ENCODE measurements at regions not wholly inside any gene's neighbourhood (a gene's known extent, or its start where the extent isn't known, plus 50 kb on each side); places are given as distances from the start of the nearest gene placed in this dataset.
"Not testable (repeated sequence)": the region's sequence is repeated elsewhere in the genome, so short reads cannot be mapped to it uniquely, and the experiment has no call there.

DNA sequence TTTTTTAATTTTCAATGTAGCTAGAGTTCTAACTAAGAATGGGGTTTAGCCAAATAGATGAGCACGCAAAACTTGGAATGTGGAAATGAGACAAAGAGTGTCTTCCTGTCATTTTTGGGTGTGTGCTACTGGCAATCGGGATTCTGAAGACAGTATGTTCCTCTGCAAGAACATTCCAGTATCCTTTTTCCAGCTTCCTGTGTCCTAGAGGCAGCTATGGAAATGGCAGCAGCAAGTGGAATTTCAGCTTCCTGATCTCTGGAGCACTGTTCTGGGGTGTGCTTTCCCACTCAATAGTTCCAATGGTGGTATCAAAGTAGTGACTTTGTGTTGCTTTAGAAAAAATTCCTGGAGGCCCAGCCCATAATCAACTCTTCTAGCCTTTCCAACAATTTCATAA lies 642.9 kb upstream of the KCNMB2 start:
- DNase-seq (ENCODE audit: low read depth, low spot score) = no peak

DNA sequence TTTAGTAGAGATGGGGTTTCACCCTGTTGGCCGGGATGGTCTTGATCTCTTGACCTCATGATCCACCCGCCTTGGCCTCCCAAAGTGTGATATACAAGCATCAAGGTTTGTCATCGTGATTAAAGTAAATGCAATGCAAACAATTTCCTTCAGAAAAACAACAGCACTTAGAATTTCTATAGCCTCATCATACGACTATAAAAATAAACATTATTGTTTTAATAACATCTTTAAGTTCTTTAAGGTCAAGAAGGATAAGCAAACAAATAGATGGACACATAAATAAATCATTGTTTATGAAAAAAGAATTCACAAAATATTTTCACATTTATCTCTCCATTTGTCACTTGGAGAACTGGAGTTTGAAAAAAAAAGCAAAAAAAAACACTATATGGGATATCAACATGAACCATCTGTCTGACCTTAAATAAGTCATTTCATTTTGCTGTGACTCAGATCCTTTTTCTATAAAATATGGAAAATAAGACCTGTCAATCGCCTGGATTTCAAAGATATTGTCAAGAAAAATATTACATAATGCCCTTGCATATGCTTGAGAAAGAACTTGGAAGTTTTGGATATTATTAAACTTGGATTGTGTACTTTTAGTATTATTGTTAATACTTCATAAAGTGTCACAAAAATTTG lies 642.0 kb upstream of the KCNMB2 start:
- DNase-seq (ENCODE audit: low read depth, low spot score) = no peak

DNA sequence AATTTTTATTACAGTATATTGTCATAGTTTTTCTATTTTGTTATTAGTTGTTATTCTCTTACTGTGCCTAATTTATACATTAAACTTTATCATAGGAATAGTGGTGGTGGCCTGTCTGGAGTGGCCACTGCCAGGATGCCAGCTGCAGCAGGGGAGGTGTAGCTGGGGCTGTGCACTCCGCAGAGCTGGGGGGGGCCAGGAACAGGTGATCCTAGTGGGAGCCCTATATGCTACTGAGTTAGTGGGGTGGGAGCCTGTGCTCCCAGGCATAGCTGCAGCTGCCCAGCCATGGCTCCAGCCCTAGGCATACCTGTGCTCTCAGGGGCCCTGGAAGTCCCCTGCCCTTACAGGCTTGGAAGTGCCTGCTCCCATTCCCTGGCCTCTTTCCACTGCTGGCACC lies 638.1 kb upstream of the KCNMB2 start:
- no peak for DNase-seq (ENCODE audit: low read depth, low spot score)

DNA sequence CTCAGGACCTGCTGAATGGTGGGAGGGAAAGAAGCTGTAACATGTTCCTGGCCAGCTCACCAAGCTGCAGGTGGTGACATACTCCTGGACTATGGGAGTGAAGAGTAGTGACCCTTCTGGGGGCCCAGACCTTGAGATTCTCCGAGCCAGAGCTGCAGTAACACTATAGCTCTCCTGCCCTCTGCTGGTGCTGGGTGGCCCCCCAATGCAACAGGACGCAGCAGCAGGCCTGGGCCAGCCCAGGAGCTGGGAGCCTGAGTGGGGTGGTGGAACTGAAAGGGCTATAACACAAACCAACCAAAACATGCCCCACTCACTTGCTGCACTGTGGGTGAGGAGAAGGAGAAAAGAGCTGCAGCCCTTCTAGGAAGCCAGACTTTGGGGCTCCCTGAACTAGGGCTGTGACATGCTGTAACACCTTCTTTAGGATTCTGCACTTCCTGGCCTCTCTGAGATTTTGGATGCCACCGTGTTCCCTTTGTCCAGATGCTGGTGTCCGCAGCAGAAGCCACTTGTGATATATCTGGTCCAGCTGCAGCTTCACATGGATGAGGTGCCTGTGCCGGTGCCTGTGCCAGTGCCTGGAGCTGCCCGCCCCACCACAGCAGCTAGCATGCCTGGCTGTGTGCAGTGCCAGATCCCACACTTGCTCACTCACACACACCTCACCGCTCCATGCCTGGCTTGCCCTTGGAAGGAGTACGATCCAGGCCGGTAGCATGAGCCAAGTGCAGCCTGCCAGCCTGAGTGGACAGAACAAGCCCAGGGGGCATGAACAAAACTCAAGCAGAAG lies 636.8 kb upstream of the KCNMB2 start:
- no peak for DNase-seq (ENCODE audit: low read depth, low spot score)

DNA sequence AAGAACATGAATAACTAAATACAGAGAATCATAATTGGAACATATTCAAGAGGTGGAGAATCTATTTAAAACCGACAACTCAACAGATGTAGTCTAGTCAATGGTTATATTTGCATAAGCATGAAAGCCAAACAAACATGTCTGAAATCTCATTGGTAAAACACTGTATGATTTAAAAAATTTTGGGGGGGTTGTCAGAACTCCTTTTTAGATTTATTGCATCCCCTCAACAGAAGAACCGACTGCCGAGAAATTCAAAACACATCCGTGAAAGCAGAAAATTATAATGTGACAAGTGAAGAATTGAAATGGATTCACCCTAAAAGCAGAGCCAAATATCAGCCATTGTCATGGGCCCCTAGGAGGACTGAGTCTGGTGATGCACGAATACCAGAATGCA lies 633.4 kb upstream of the KCNMB2 start:
- no peak for DNase-seq (ENCODE audit: low read depth, low spot score)

DNA sequence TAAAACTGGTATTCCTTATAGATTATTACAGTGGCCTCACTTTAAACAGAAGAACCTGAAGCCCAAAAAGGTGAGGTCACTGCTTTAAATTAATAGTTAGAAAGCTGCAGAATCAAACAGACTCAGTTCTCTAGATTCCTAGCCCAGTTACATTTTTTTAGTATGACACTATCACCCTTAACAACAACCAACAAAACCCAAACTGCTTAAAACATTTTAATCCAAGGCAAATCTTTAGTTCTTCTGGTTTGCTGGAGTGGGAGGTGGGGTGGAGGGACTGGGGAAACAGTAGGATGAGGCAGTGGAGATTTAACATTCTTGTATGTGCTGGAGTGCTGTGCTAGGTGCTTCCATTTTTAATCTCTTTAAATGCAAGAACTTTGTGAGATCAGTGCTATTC lies 631.6 kb upstream of the KCNMB2 start:
- DNase-seq (ENCODE audit: low read depth, low spot score) = no peak

DNA sequence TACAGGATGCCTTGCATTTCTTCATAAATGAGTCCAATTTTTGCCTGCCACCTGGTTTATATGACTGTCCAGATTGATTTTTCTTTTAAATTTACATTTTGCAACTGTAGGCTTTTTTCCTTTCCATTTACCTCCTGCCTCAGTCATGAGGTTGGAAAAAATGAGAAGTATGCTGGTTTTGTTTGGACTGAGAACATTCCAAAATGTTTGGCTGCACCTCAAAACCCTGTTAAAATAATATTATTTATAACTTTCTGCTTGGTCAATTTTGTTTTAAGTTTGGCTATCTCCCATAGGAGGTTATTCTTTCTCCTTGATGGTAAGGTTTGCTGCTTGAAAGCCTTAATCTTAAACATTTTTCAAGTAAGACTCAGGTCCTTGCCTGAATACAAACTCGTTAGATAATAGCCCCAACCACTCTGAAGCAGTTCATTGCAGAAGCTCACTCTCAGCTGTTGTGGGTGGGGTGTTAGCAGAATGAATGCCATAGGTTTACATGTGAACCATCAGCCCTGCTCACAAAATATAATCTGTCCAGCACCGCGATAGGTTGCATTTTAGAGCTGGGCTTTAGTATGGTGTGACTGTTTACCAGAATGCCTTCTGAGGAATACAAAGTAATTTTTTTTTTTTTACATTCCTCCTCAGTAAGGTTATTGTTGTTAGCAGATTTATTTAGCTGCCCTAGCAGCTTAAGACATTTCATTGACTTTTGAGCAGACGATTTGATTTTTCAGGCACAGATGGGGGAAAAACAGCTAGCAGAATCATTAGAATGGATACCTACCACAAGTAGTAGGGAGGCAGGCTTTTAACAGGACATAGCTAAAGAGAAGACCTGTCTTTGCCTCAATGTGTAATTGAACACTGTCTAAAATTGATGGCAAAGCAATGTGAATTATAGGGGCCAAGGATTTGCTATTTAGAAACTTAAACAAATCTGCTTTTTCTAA lies 630.8 kb upstream of the KCNMB2 start:
- no peak for DNase-seq (ENCODE audit: low read depth, low spot score)

DNA sequence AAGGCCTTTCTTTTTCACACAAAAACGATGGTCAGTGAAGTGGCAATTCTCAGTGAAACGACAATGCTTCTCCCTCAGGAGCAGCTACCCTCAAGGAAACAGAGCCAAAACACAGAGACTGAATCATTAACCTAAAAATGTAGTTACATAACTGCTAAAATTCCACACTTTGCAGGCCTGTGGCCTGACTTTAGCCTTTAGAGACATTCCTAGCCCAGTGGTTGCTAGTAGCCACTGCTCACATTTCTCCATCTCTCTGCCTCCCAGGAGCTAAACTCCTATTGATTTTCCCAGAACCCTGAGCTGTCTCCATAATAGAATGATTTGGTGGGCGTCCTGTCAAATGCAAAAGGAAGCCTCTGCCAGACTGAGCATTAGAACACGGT lies 630.1 kb upstream of the KCNMB2 start:
- no peak for DNase-seq (ENCODE audit: low read depth, low spot score)

DNA sequence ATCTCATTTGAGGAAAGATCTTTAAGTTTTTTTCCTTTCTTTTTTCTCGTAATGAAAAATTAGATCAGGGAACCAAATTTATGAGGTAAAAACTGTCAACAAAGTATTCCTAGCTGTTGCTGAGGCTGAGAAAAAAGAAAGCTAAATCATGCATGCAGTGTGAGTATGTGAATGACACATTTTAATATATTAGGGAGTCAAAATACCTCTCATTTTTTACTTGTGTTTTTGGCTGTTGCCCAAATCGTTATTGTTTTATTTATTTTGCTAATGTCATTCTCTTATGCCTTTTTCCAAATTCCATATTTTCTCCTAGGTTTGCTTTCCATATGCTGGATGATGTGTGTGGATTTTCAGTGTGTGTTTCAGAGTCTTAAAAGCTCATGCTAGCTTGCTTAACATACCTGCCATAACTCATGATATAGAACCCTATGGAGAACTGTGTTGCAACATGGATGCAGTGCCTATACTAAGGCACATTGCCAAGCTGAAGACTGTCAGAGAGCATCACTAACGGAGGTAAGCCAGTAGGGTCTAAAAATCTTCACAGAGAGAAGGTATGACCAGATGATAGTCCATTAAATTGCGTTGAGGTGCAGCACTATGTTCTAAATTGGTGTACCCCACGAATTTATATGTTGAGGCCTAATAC lies 629.5 kb upstream of the KCNMB2 start:
- DNase-seq (ENCODE audit: low read depth, low spot score) = no peak

DNA sequence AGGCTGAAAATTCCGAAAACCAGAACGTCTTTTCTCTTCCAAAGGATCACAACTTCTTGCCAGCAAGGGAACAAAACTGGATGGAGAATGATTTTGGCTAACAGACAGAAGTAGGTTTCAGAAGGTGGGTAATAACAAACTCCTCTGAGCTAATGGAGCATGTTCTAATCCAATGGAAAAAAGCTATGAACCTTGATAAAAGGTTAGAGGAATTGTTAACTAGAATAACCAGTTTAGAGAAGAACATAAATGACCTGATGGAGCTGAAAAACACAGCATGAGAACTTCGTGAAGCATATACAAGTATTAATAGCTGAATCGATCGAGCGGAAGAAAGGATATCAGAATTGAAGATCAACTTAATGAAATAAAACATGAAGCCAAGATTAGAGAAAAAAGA lies 626.7 kb upstream of the KCNMB2 start:
- not testable (repeated sequence) for DNase-seq (ENCODE audit: low read depth, low spot score)

DNA sequence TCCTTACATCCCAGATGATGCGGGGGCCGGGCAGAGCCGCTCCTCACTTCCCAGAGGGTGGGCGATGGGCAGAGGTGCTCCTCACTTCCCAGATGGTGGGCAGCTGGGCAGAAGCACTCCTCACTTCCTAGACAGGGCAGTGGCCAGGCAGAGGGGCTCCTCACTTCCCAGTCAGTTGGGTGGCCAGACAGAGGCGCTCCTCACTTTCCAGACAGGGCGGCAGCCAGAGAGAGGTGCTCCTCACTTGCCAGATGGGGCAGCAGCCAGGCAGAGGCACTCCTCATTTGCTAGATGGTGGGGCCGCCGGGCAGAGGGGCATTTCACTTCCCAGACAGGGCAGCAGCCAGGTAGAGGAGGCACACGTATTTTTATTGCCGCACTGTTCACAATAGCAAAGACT lies 622.0 kb upstream of the KCNMB2 start:
- DNase-seq (ENCODE audit: low read depth, low spot score) = no peak

DNA sequence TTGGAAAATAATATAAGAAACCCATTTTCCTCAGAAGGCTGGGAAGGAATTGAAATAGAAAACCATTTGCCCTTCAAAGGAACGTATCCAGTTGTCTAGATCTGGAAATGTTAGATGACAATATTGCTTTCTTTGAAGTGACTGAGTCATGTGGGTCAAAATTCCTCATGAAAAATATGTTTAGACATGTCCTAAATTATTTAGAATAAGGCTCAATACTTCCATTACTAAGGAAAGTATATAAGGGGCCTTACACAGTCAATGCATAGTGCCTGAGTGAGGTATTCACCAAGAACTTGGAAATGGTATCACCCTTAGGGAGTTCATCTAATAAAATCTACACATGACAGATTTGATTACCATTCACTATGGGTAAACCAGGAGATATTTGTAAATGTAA lies 619.8 kb upstream of the KCNMB2 start:
- no peak for DNase-seq (ENCODE audit: low read depth, low spot score)

DNA sequence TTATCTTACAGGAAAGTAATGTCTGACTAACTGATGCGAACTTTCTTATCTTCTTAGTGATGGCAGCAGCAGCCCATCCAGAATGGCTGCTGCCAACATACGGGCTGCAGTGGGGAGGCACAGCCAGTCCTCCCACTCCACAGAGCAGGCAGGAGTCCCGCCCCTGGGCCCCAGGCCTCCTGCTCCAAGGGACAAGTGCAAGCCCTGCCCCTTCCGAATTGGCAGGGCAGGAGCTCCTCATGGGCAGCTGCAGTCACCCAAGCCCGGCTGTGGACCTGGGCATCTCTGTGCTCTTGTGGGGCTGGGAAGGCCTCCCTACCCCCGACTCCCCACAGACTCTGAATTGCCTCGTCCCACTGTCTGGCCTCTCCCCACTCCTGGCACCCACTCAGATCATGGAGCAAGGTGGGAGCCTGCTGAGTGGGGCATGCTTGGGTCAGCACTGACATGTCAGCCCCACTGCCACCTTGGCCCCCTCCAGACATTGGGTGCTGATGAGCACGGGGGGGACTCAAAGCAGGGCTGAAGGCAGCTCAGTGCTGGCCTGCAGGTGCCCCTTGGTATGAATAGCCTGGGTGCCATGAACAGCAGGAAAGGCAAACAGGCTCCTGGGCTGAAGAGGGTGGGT lies 618.9 kb upstream of the KCNMB2 start:
- no peak for DNase-seq (ENCODE audit: low read depth, low spot score)

DNA sequence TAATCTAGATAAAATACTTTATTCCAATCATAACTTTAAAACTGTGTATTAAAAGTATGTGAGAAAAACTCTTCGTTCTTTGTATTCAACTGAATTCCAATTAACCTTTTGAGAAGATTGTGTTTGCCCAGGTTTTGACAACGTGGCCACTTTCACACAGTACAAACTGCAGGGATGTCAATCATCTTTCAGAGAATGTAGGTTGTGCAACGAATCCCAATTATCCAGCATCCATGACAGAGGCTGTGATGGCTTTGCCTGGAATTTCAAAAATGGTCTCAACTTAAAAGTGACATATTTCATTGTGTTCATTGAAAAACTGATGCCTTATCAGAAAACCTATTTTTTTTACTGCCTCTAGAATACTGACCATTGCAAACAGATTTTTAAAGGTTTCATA lies 615.1 kb upstream of the KCNMB2 start:
- no peak for DNase-seq (ENCODE audit: low read depth, low spot score)

DNA sequence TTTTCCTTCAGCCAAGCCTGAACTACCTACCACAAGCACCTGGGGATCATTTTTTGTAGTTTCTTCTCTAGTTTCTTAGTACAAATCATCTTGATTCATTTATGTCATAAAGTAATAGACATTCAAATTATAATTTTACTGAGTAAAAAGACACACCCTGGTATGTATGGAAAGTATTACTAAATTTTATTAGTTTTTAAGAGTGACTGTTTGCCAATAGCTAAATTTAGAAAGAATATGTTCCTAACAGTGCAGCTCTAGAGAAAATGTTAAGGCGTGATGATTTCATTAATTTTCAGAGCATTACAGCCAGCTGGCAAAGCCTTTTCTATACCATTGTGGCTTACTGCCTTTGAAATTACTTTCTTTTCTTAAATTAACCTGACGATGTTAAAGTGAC lies 612.0 kb upstream of the KCNMB2 start:
- DNase-seq (ENCODE audit: low read depth, low spot score) = no peak

DNA sequence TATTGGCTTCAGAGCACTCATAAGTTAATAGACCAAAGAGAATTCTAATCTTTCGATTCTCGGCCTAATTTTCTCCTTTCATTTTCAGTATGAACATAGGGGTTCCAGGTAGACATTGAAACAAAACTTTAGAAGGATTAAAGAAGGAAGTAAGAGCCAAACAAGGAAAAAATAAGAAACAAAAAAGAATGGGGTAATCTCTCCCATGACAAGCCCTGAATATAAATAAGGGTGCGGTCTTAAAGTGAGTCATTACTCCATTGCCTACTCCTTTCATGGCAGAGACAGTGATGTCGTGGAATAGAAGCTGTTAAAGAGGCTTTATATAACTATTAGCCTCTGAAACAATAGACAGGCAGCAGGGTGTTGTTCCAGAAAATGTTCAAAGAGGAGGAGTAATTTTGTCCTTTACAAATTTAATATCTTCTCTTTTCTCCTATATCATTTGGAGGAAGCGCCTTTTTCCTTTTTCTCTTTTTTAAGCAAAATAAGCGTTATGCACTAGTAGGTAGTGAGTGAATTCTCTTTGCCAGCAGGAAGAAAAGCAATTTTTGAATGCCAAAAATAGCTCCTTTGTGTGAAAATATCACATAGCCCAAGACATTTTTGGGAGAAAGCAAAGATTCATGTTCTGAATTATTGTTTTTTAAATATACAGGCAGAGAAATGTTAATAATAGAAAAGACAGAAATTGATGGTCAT lies 607.9 kb upstream of the KCNMB2 start:
- DNase-seq (ENCODE audit: low read depth, low spot score) = no peak

DNA sequence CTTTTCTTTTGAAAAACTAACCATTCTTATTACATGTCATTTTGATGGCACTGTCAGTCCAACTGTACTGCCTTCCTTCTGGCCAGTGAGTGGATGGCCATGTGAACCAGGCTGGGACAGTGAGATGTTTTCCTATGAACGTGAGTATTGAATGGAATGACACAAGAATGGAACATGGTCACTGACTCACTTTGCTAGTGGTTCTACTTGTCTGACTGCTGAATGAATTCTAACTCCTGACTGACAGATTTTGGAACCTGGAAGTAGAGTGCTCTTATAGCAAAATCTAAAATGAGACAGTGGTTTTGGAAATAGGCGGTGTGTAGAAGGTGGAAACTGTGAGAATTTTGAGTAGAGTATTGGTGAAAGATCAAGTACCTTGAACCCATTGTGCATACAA lies 606.9 kb upstream of the KCNMB2 start:
- no peak for DNase-seq (ENCODE audit: low read depth, low spot score)

DNA sequence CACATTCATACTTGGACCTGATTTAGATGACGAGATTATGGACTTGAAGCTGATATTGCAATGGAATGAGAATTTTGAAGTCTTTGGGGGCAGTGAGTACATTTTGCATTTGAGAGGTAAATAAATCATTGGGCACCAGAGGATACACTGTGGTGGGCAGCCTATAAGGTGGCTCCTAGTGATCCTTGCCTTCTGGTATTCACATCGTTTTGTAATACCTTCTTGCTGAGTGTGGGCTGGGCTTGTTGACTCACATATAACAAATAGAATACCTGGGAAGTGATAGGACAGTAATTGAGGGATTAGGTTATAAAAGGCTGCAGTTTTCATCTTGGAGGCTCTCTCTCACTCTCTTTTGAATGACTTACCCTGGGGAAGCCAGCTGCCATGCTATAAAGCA lies 605.5 kb upstream of the KCNMB2 start:
- no peak for DNase-seq (ENCODE audit: low read depth, low spot score)

DNA sequence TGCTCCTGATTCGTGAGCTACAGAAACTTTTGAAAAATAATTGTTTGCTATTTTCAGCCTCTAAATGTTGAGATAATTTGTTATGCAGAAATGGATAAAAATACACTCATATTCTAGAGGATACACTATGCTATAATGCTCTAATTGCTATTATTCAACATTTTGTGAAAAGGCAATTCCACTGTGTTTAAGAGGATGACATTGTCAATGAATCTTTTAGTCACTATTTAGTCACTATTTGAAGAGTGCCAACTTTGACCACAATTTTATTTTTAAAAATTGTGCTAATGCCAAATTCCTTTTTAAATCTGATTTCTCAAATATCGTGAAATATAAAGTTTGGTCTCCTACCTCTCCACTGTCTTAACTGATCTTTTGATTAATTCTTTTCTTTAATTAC lies 604.9 kb upstream of the KCNMB2 start:
- no peak for DNase-seq (ENCODE audit: low read depth, low spot score)

DNA sequence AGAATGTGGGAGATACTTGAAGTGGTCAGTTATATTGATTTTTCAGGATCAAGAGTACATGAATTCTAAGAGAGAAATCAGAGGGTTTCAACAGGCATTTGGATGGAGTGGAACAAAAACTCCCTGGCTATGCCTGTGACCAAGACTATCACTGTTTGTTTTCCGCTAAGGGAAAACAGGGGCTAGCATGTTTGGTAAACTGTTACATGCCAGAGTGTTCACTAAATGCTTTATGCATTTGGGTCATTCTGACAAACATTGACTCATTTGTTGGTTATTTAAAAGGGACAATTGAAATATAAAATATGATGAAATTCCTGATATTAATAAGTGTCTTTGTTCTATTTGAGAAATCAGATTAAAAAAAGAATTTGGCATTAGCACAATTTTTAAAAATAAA lies 603.9 kb upstream of the KCNMB2 start:
- DNase-seq (ENCODE audit: low read depth, low spot score) = no peak
